GM21529 (cell line): ENCODE measurements at regions not wholly inside any gene's neighbourhood (a gene's known extent, or its start where the extent isn't known, plus 50 kb on each side); places are given as distances from the start of the nearest gene placed in this dataset.
"Not testable (repeated sequence)": the region's sequence is repeated elsewhere in the genome, so short reads cannot be mapped to it uniquely, and the experiment has no call there.

Experiments
- ATAC-seq: cut with Tn5 transposase; IDR thresholded peaks from one replicate; pipeline ENCODE4 v1.9.1; 2021; ENCODE audit not compliant: unreplicated experiment

- no peak for ATAC-seq
Observed at GRCh38 chr7:10521306-10521705, 452.4 kb upstream of the PHF14 start.

GRCh38 chr7:10533429-10533828, 440.2 kb upstream of the PHF14 start:
- not testable (repeated sequence) for ATAC-seq

- ATAC-seq, result no peak
Observed at GRCh38 chr7:10536561-10536960, 437.1 kb upstream of the PHF14 start.

GRCh38 chr7:10537764-10538163, 435.9 kb upstream of the PHF14 start:
- ATAC-seq, result no peak

- ATAC-seq, result no peak
Observed at GRCh38 chr7:10557375-10557774, 416.3 kb upstream of the PHF14 start.

- no peak for ATAC-seq
Observed at GRCh38 chr7:10560497-10560896, 413.2 kb upstream of the PHF14 start.

GRCh38 chr7:10568891-10569290, 404.8 kb upstream of the PHF14 start:
- no peak for ATAC-seq

GRCh38 chr7:10571759-10572158, 401.9 kb upstream of the PHF14 start:
- ATAC-seq, result no peak

GRCh38 chr7:10577866-10578374, 395.8 kb upstream of the PHF14 start:
- ATAC-seq, result no peak

- ATAC-seq, result no peak
Observed at GRCh38 chr7:10579561-10579960, 394.1 kb upstream of the PHF14 start.

- no peak for ATAC-seq
Observed at GRCh38 chr7:10584886-10585285, 388.8 kb upstream of the PHF14 start.

- no peak for ATAC-seq
Observed at GRCh38 chr7:10588084-10588483, 385.6 kb upstream of the PHF14 start.

GRCh38 chr7:10592604-10593003, 381.1 kb upstream of the PHF14 start:
- no peak for ATAC-seq

GRCh38 chr7:10593080-10593479, 380.6 kb upstream of the PHF14 start:
- no peak for ATAC-seq

- no peak for ATAC-seq
Observed at GRCh38 chr7:10596827-10597226, 376.8 kb upstream of the PHF14 start.

- no peak for ATAC-seq
Observed at GRCh38 chr7:10604128-10604527, 369.5 kb upstream of the PHF14 start.

- ATAC-seq, result no peak
Observed at GRCh38 chr7:10612950-10613349, 360.7 kb upstream of the PHF14 start.

- no peak for ATAC-seq
Observed at GRCh38 chr7:10618953-10619352, 354.7 kb upstream of the PHF14 start.

GRCh38 chr7:10632712-10633111, 341.0 kb upstream of the PHF14 start:
- no peak for ATAC-seq

- no peak for ATAC-seq
Observed at GRCh38 chr7:10634239-10634638, 339.4 kb upstream of the PHF14 start.

GRCh38 chr7:10637991-10638390, 335.7 kb upstream of the PHF14 start:
- no peak for ATAC-seq

GRCh38 chr7:10643545-10643944, 330.1 kb upstream of the PHF14 start:
- no peak for ATAC-seq

GRCh38 chr7:10644849-10645248, 328.8 kb upstream of the PHF14 start:
- no peak for ATAC-seq

GRCh38 chr7:10646194-10646593, 327.5 kb upstream of the PHF14 start:
- no peak for ATAC-seq
